DOHH2 (cell line): ENCODE measurements at regions not wholly inside any gene's neighbourhood (a gene's known extent, or its start where the extent isn't known, plus 50 kb on each side); places are given as distances from the start of the nearest gene placed in this dataset.

Experiments used
- H3F3A ChIP-seq: fragments of 200-600 bp; sonication (generic), shearing (Covaris generic); 2 replicates; pipeline ENCODE4 v1.6.0; 2016; ENCODE audit warnings: antibody characterized with exemption, mild to moderate bottlenecking; ENCODE audit not compliant: control insufficient read depth, insufficient read depth
- H3K27ac ChIP-seq: fragments of 200-600 bp; sonication (generic); 2 replicates; pipeline ENCODE4 v1.5.1; 2014; ENCODE audit warnings: low read depth, mild to moderate bottlenecking, low read length, moderate library complexity
- H3K27me3 ChIP-seq: fragments of 200-600 bp; sonication (generic); 2 replicates; pipeline ENCODE4 v1.6.1; 2014; ENCODE audit warnings: mild to moderate bottlenecking, low read length, mixed read lengths; ENCODE audit not compliant: control insufficient read depth
- H3K36me3 ChIP-seq: fragments of 200-600 bp; sonication (generic); 2 replicates; pipeline ENCODE4 v1.6.1; 2014; ENCODE audit warnings: mild to moderate bottlenecking, low read length, moderate library complexity, mixed read lengths; ENCODE audit not compliant: control insufficient read depth
- H3K4me1 ChIP-seq: fragments of 200-600 bp; sonication (generic); 2 replicates; pipeline ENCODE4 v1.6.1; 2014; ENCODE audit warnings: mild to moderate bottlenecking, low read length, mixed read lengths; ENCODE audit not compliant: control insufficient read depth
- H3K4me2 ChIP-seq: fragments of 200-600 bp; sonication (generic); 2 replicates; pipeline ENCODE4 v1.6.0; 2014; ENCODE audit warnings: mild to moderate bottlenecking, low read length, moderate library complexity
- H3K4me3 ChIP-seq: fragments of 200-600 bp; sonication (generic); 2 replicates; pipeline ENCODE4 v1.5.1; 2014; ENCODE audit warnings: mild to moderate bottlenecking, low read length, mixed read lengths
- H3K79me2 ChIP-seq: fragments of 200-600 bp; sonication (generic); 2 replicates; pipeline ENCODE4 v1.6.1; 2014; ENCODE audit warnings: mild to moderate bottlenecking, low read length, mixed read lengths; ENCODE audit not compliant: control insufficient read depth
- H3K9me2 ChIP-seq: fragments of 200-600 bp; sonication (generic); replicated peaks from 2 replicates; pipeline ENCODE4 v1.6.1; 2014; ENCODE audit warnings: mild to moderate bottlenecking, low read length, mixed read lengths; ENCODE audit not compliant: control insufficient read depth
- H3K9me3 ChIP-seq: fragments of 200-600 bp; sonication (generic); 2 replicates; pipeline ENCODE4 v1.6.1; 2014; ENCODE audit warnings: antibody characterized with exemption, low read length, mixed read lengths; ENCODE audit not compliant: control insufficient read depth, insufficient read depth
- H4K20me1 ChIP-seq: fragments of 200-600 bp; sonication (generic); 2 replicates; pipeline ENCODE4 v1.6.0; 2014; ENCODE audit warnings: low read depth, mild to moderate bottlenecking, antibody characterized with exemption, low read length, moderate library complexity; ENCODE audit not compliant: control insufficient read depth, insufficient read depth
- CTCF ChIP-seq: fragments of 200-600 bp; sonication (generic); IDR thresholded peaks from one replicate; pipeline ENCODE4 v1.5.1; 2014; ENCODE audit warnings: antibody characterized with exemption, mild to moderate bottlenecking, low read depth, low read length; ENCODE audit not compliant: poor library complexity, severe bottlenecking
- EZH2phosphoT487 ChIP-seq: fragments of 200-600 bp; sonication (generic); IDR thresholded peaks from 2 replicates; pipeline ENCODE4 v1.6.1; 2017; ENCODE audit warnings: borderline replicate concordance, mild to moderate bottlenecking, antibody characterized with exemption, low read length, moderate library complexity, mixed read lengths

- Histone ChIP-seq H3K36me3 (no peaks in the 10 kb centered on the region), H3F3A (no peaks in the 10 kb centered on the region), H3K4me3 (no peak overlapping the region), H3K27me3 (no peaks in the 10 kb centered on the region), H3K4me1 (no peaks in the 10 kb centered on the region), H3K79me2 (no peaks in the 10 kb centered on the region), H3K27ac (no peak overlapping the region), H3K9me3 (no peaks in the 10 kb centered on the region), H3K4me2 (no peak overlapping the region), H4K20me1 (no peaks in the 10 kb centered on the region), H3K9me2 (no peaks in the 10 kb centered on the region)
- TF ChIP-seq CTCF = no peak
- TF ChIP-seq EZH2phosphoT487 = no peak
These were observed 99.9 kb upstream of the MAP1LC3B2 start for GRCh38 chr12:116459011-116459875.

DNA sequence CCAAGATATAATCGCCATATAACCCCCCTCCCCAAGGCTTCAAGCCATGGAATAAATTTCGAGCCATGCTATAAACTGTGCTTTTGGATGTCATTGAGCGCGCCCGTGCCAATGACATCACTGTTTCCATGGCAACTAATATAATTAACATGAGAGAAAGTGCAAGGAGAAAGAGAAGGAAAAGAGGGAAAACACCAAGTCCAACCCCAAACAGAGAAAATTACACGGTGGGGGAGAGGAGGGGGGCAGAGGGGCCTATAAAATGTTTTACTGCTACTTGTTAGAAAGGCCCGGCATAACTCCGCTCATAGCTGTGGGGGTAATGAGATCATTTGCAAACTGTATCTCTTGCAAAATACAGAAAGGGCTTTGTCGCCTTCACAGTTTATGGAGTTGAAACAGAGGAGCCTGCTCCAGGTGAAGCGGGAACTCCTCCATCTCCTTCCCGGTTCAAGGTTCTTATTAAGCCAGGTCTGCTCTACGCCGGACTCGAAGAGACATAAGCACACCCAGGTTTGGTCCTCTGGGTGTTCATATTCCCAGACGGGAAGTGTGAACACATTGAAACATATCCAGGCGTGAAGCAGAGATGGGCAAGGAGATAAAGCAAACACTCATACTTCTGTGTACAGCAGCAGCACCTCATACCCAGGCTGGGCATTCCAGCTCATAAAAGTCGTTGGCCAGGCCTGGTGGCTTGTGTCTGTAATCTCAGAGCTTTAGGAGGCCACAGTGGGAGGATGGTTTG is 99.1 kb upstream of the MAP1LC3B2 start:
- no peaks in the 10 kb centered on the region for H3K27me3 ChIP-seq
- H3K4me2 ChIP-seq = no peak overlapping the region
- no peaks in the 10 kb centered on the region for H4K20me1 ChIP-seq
- H3K27ac ChIP-seq = no peak overlapping the region
- no peak for TF ChIP-seq CTCF
- no peak for TF ChIP-seq EZH2phosphoT487
- no peaks in the 10 kb centered on the region for H3F3A ChIP-seq
- H3K36me3 ChIP-seq = no peaks in the 10 kb centered on the region
- no peaks in the 10 kb centered on the region for H3K79me2 ChIP-seq
- H3K9me3 ChIP-seq = no peaks in the 10 kb centered on the region
- no peaks in the 10 kb centered on the region for H3K9me2 ChIP-seq
- no peak overlapping the region for H3K4me3 ChIP-seq
- no peaks in the 10 kb centered on the region for H3K4me1 ChIP-seq

- TF ChIP-seq CTCF = no peak
- TF ChIP-seq EZH2phosphoT487 = no peak
- no peak overlapping the region for H3K27ac ChIP-seq
- H3K4me3 ChIP-seq = no peak overlapping the region
These were observed 98.1 kb upstream of the MAP1LC3B2 start for GRCh38 chr12:116461060-116461459.

More at GRCh38 chr12:116461060-116461459, 98.1 kb upstream of the MAP1LC3B2 start:
- H3K36me3 ChIP-seq = no peaks in the 10 kb centered on the region
- H3K27me3 ChIP-seq = no peaks in the 10 kb centered on the region
- H3K4me2 ChIP-seq = no peak overlapping the region
- H3K4me1 ChIP-seq = no peaks in the 10 kb centered on the region
- no peaks in the 10 kb centered on the region for H3K9me2 ChIP-seq
- no peaks in the 10 kb centered on the region for H4K20me1 ChIP-seq
- no peaks in the 10 kb centered on the region for H3K79me2 ChIP-seq
- H3F3A ChIP-seq = no peaks in the 10 kb centered on the region
- no peaks in the 10 kb centered on the region for H3K9me3 ChIP-seq
